IMR-90 (cell line): ENCODE measurements at regions not wholly inside any gene's neighbourhood (a gene's known extent, or its start where the extent isn't known, plus 50 kb on each side); places are given as distances from the start of the nearest gene placed in this dataset.

ENCODE experiments used
- ATAC-seq: fragments of 200-7000 bp; cut with Tn5 transposase; 2 replicates; pipeline ENCODE4 v1.9.1; 2020; ENCODE audit warnings: low read depth, mild to moderate bottlenecking, moderate library complexity
- BruUV-seq: library from RNA; stranded (reverse); fragments of 400-500 nt; replicated peaks from 2 replicates; lab custom pipeline; 2021; lab: Mats Ljungman, UMichigan
- CTCF ChIA-PET: fragments of 300-600 bp; formaldehyde crosslinking; extraction: SDS; loops from one replicate; lab custom pipeline; 2021; ENCODE audit warnings: antibody characterized with exemption; lab: Yijun Ruan, JAX
- POLR2A ChIA-PET: fragments of 300-600 bp; sonication (Branson Sonifier 250); formaldehyde crosslinking; loops from one replicate; lab custom pipeline; 2022; ENCODE audit warnings: antibody characterized with exemption; ENCODE audit not compliant: unreplicated experiment; lab: Charles Lee
- DNase-seq: peaks from one replicate; pipeline ENCODE4 v3.0.0; 2013
- H2AFZ ChIP-seq: replicated peaks from 2 replicates; pipeline ENCODE3; 2013; ENCODE audit warnings: low read length, mild to moderate bottlenecking; ENCODE audit not compliant: poor library complexity
- H2AK5ac ChIP-seq: 2 replicates; pipeline ENCODE4 v1.6.1; 2013; ENCODE audit warnings: low read depth, low read length, inconsistent platforms
- H2AK9ac ChIP-seq: replicated peaks from 2 replicates; pipeline ENCODE3; 2013; ENCODE audit warnings: mild to moderate bottlenecking, low read depth, low read length, moderate library complexity; ENCODE audit not compliant: poor library complexity
- H2BK120ac ChIP-seq: 2 replicates; pipeline ENCODE4 v1.6.1; 2013; ENCODE audit warnings: low read depth, low read length, inconsistent platforms
- H2BK15ac ChIP-seq: 3 replicates; pipeline ENCODE4 v1.6.1; 2013; ENCODE audit warnings: low read depth, low read length, inconsistent platforms
- H2BK20ac ChIP-seq: 2 replicates; pipeline ENCODE4 v1.6.1; 2013; ENCODE audit warnings: low read depth, mild to moderate bottlenecking, inconsistent platforms, low read length, moderate library complexity
- H2BK5ac ChIP-seq: 2 replicates; pipeline ENCODE4 v1.6.1; 2013; ENCODE audit warnings: mild to moderate bottlenecking, low read depth, low read length, inconsistent platforms; ENCODE audit not compliant: poor library complexity, severe bottlenecking
- H3K14ac ChIP-seq: replicated peaks from 2 replicates; pipeline ENCODE4 v1.6.1; 2013; ENCODE audit warnings: low read depth, low read length, inconsistent platforms
- H3K18ac ChIP-seq: 2 replicates; pipeline ENCODE4 v1.6.1; 2013; ENCODE audit warnings: low read depth, low read length, control low read depth
- H3K23ac ChIP-seq: 2 replicates; pipeline ENCODE4 v1.6.1; 2013; ENCODE audit warnings: low read depth, low read length, inconsistent platforms
- H3K27ac ChIP-seq: 2 replicates; pipeline ENCODE4 v1.5.1; 2013; ENCODE audit warnings: mild to moderate bottlenecking, control low read depth, low read length; ENCODE audit not compliant: insufficient read depth
- H3K27me3 ChIP-seq: 2 replicates; pipeline ENCODE4 v1.6.1; 2013; ENCODE audit warnings: low read length; ENCODE audit not compliant: control insufficient read depth, insufficient read depth
- H3K36me3 ChIP-seq: 2 replicates; pipeline ENCODE4 v1.6.1; 2013; ENCODE audit warnings: low read length, mixed read lengths; ENCODE audit not compliant: control insufficient read depth, insufficient read depth
- H3K4ac ChIP-seq: 2 replicates; pipeline ENCODE4 v1.6.1; 2013; ENCODE audit warnings: low read depth, low read length, inconsistent platforms
- H3K4me1 ChIP-seq: 2 replicates; pipeline ENCODE4 v1.6.1; 2013; ENCODE audit warnings: low read length, mixed read lengths; ENCODE audit not compliant: control insufficient read depth, insufficient read depth
- H3K4me2 ChIP-seq: 2 replicates; pipeline ENCODE4 v1.6.1; 2013; ENCODE audit warnings: low read depth, mild to moderate bottlenecking, control low read depth, low read length, moderate library complexity
- H3K4me3 ChIP-seq: 2 replicates; pipeline ENCODE4 v1.5.1; 2013; ENCODE audit warnings: low read depth, mild to moderate bottlenecking, control low read depth, low read length, moderate library complexity; ENCODE audit not compliant: insufficient read depth
- H3K56ac ChIP-seq: 2 replicates; pipeline ENCODE4 v1.6.1; 2013; ENCODE audit warnings: low read length, inconsistent platforms; ENCODE audit not compliant: insufficient read depth; ENCODE audit errors: extremely low read depth
- H3K79me1 ChIP-seq, 2 experiments: 2 replicates each; pipeline ENCODE4 v1.6.1; 2013; ENCODE audit warnings: low read length in 2 of 2, inconsistent platforms in 1 of 2, low read depth in 1 of 2
- H3K9ac ChIP-seq: 2 replicates; pipeline ENCODE4 v1.6.1; 2013; ENCODE audit warnings: low read depth, low read length, control low read depth
- H3K9me1 ChIP-seq: 2 replicates; pipeline ENCODE4 v1.6.1; 2013; ENCODE audit warnings: low read length, inconsistent platforms; ENCODE audit not compliant: insufficient read depth
- H3K9me3 ChIP-seq: 2 replicates; pipeline ENCODE4 v1.6.1; 2013; ENCODE audit warnings: low read length; ENCODE audit not compliant: control insufficient read depth, insufficient read depth
- H4K20me1 ChIP-seq: 2 replicates; pipeline ENCODE4 v1.6.1; 2013; ENCODE audit warnings: low read length, inconsistent platforms; ENCODE audit not compliant: insufficient read depth
- H4K5ac ChIP-seq: 2 replicates; pipeline ENCODE4 v1.6.1; 2013; ENCODE audit warnings: mild to moderate bottlenecking, low read depth, low read length, control low read depth
- H4K8ac ChIP-seq, 2 experiments: 2 replicates each; pipeline ENCODE4 v1.6.1; 2013; ENCODE audit warnings: low read depth in 2 of 2, low read length in 2 of 2, control low read depth in 1 of 2, inconsistent platforms in 1 of 2
- H4K91ac ChIP-seq: 2 replicates; pipeline ENCODE4 v1.6.1; 2013; ENCODE audit warnings: low read depth, low read length, inconsistent platforms; ENCODE audit not compliant: insufficient read depth
- BHLHE40 ChIP-seq: fragments of 150-350 bp; IDR thresholded peaks from 2 replicates; pipeline ENCODE4 v1.6.1; 2016; ENCODE audit warnings: mild to moderate bottlenecking, low read depth, low read length
- CEBPB ChIP-seq: IDR thresholded peaks from 2 replicates; pipeline ENCODE4 v1.6.1; 2012; ENCODE audit warnings: low read depth, low read length, improper control_type of control experiment
- CTCF ChIP-seq: conservative IDR thresholded peaks from 2 replicates; pipeline ENCODE4 v1.5.1; 2012; ENCODE audit warnings: mild to moderate bottlenecking, low read depth, low read length, improper control_type of control experiment
- ELK1 ChIP-seq: fragments of 150-350 bp; IDR thresholded peaks from 2 replicates; pipeline ENCODE4 v1.6.1; 2016; ENCODE audit warnings: low read depth, mild to moderate bottlenecking, low read length, moderate library complexity, borderline replicate concordance
- FOS ChIP-seq: fragments of 150-350 bp; IDR thresholded peaks from 2 replicates; pipeline ENCODE4 v1.6.1; 2016; ENCODE audit warnings: low read depth, low read length
- MAFK ChIP-seq: IDR thresholded peaks from 2 replicates; pipeline ENCODE4 v1.6.1; 2012; ENCODE audit warnings: low read depth, low read length, improper control_type of control experiment
- MAZ ChIP-seq: IDR thresholded peaks from 2 replicates; pipeline ENCODE4 v1.6.1; 2012; ENCODE audit warnings: low read depth, mild to moderate bottlenecking, low read length, improper control_type of control experiment, moderate library complexity, borderline replicate concordance
- NFE2L2 ChIP-seq: fragments of 150-350 bp; IDR thresholded peaks from 2 replicates; pipeline ENCODE4 v1.6.1; 2016; ENCODE audit warnings: low read depth, mild to moderate bottlenecking, low read length
- POLR2A ChIP-seq: IDR thresholded peaks from 2 replicates; pipeline ENCODE4 v1.6.1; 2012; ENCODE audit warnings: mild to moderate bottlenecking, low read depth, low read length
- RAD21 ChIP-seq: IDR thresholded peaks from 2 replicates; pipeline ENCODE4 v1.6.1; 2012; ENCODE audit warnings: low read length, improper control_type of control experiment
- RCOR1 ChIP-seq: IDR thresholded peaks from 2 replicates; pipeline ENCODE4 v1.6.1; 2012; ENCODE audit warnings: mild to moderate bottlenecking, low read length, improper control_type of control experiment; ENCODE audit not compliant: insufficient replicate concordance
- RFX5 ChIP-seq: IDR thresholded peaks from 2 replicates; pipeline ENCODE4 v1.8.0; 2012; ENCODE audit warnings: low read depth, mild to moderate bottlenecking, low read length, moderate library complexity
- SMC3 ChIP-seq: fragments of 150-350 bp; IDR thresholded peaks from 2 replicates; pipeline ENCODE4 v1.6.1; 2016; ENCODE audit warnings: low read depth, mild to moderate bottlenecking, antibody characterized with exemption, low read length, moderate library complexity
- USF2 ChIP-seq: fragments of 150-350 bp; IDR thresholded peaks from 2 replicates; pipeline ENCODE4 v1.6.1; 2017; ENCODE audit warnings: mild to moderate bottlenecking, antibody characterized with exemption, low read length, low read depth
- WGBS, 2 experiments: methylation state at CpG; one replicate each; pipeline versions ENCODE4 v1.1.5 to v1.1.7; 2013; ENCODE audit warnings: missing lambda C conversion rate in 2 of 2; ENCODE audit not compliant: insufficient read length in 1 of 2; ENCODE audit errors: extremely low coverage in 2 of 2; 5-methylcytosine and 5-hydroxymethylcytosine counted together
- dilution Hi-C: fragments of 300-500 bp; cut with HindIII; formaldehyde crosslinking; loops from one replicate; pipeline ENCODE4 v1.14.3; 2018; ENCODE audit warnings: low sequenced_read_pairs; ENCODE audit not compliant: unreplicated experiment
- in situ Hi-C: fragments of 300-500 bp; cut with MboI; formaldehyde crosslinking; loops from 3 replicates; pipeline ENCODE4 v1.14.3; 2019; ENCODE audit warnings: low sequenced_read_pairs, inconsistent platforms, mixed read lengths
- intact Hi-C: fragments of 100-400 bp; cut with micrococcal nuclease; formaldehyde crosslinking; loops from 2 replicates; pipeline ENCODE4 v1.10.0; 2022

DNA sequence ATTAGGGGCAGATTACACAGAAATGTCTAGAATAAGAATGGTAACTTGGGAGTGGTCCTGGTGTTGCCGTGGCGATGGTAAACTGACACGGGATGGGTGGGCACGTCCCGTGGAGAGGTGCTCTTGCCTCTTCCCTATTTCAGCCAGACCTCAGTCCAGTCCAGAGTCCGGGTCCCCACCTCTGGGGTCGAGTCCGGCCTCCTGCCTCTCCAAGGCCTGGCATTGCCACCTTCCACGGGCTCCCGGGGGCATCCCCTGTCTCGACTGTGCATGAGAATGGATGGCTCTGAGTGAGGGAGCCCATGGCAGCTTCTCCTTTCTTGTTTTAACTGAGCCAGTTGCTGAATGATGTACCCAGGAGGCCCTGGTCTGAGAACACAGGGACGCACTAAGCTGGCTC lies 142.3 kb downstream of the SOX1 start:
- TF ChIP-seq ELK1 (no peak), MAZ (no peak), FOS (no peak), NFE2L2 (no peak), USF2 (no peak), SMC3 (no peak), MAFK (no peak), POLR2A (no peak), BHLHE40 (no peak), RFX5 (no peak), CEBPB (no peak), RAD21 (no peak), CTCF (no peak), RCOR1 (no peak)
- no peak for DNase-seq
- Histone ChIP-seq H3K4ac (no peak overlapping the region), H3K27ac (no peak overlapping the region), H3K36me3 (no peaks in the 10 kb centered on the region), H3K4me1 (no peaks in the 10 kb centered on the region), H4K91ac (no peak overlapping the region), H2AK5ac (no peak overlapping the region), H3K27me3 (no peaks in the 10 kb centered on the region), H2AFZ (no peak overlapping the region), H3K4me2 (no peak overlapping the region), H3K14ac (no peak overlapping the region), H2BK20ac (no peak overlapping the region), H3K79me1 (no peaks in the 10 kb centered on the region), H3K18ac (no peak overlapping the region), H2AK9ac (no peak overlapping the region), H3K9me1 (no peaks in the 10 kb centered on the region), H2BK15ac (no peak overlapping the region), H3K56ac (no peak overlapping the region), H4K8ac (no peak overlapping the region), H3K9ac (no peak overlapping the region), H2BK5ac (no peak overlapping the region), H3K4me3 (no peak overlapping the region), H4K5ac (no peak overlapping the region), H3K23ac (no peak overlapping the region), H3K9me3 (peaks cover 36% of the 10 kb centered on the region), H4K20me1 (no peaks in the 10 kb centered on the region), H2BK120ac (no peak overlapping the region)
- WGBS, 2 experiments, result 71% methylated on average over 4 of the region's 12 CpGs; no CpG with 5 or more reads in 1 of the 2 experiments
- no TSS peak for BruUV-seq
- ChIA-PET POLR2A (no interaction called here), CTCF (no interaction called here)
- intact Hi-C loops, result no loop called here
- dilution Hi-C loops, result no loop called here
- no peak for ATAC-seq
- in situ Hi-C loops, result no loop called here
